ENCODE measurements at regions not wholly inside any gene's neighbourhood (a gene's known extent, or its start where the extent isn't known, plus 50 kb on each side); places are given as distances from the start of the nearest gene placed in this dataset.

- DNase-seq (ENCODE audit: low spot score) = no peak
- TF ChIP-seq, protein P1, sequence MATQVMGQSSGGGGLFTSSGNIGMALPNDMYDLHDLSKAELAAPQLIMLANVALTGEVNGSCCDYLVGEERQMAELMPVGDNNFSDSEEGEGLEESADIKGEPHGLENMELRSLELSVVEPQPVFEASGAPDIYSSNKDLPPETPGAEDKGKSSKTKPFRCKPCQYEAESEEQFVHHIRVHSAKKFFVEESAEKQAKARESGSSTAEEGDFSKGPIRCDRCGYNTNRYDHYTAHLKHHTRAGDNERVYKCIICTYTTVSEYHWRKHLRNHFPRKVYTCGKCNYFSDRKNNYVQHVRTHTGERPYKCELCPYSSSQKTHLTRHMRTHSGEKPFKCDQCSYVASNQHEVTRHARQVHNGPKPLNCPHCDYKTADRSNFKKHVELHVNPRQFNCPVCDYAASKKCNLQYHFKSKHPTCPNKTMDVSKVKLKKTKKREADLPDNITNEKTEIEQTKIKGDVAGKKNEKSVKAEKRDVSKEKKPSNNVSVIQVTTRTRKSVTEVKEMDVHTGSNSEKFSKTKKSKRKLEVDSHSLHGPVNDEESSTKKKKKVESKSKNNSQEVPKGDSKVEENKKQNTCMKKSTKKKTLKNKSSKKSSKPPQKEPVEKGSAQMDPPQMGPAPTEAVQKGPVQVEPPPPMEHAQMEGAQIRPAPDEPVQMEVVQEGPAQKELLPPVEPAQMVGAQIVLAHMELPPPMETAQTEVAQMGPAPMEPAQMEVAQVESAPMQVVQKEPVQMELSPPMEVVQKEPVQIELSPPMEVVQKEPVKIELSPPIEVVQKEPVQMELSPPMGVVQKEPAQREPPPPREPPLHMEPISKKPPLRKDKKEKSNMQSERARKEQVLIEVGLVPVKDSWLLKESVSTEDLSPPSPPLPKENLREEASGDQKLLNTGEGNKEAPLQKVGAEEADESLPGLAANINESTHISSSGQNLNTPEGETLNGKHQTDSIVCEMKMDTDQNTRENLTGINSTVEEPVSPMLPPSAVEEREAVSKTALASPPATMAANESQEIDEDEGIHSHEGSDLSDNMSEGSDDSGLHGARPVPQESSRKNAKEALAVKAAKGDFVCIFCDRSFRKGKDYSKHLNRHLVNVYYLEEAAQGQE (IDR thresholded peaks at IDR 0.05; ENCODE audit: unreplicated experiment) = no peak
- TF ChIP-seq POLR2AphosphoS5 (IDR thresholded peaks at IDR 0.05; ENCODE audit: low read depth) = no peak
- no peak for TF ChIP-seq ZNF114 (CRISPR knock-in tag; IDR thresholded peaks at IDR 0.05)
- TF ChIP-seq CREB1 (CRISPR knock-in tag; IDR thresholded peaks at IDR 0.05; ENCODE audit: low read depth) = no peak
- no peak for TF ChIP-seq STAT1 (IDR thresholded peaks at IDR 0.05; ENCODE audit: unreplicated experiment)
- TF ChIP-seq, protein P2, sequence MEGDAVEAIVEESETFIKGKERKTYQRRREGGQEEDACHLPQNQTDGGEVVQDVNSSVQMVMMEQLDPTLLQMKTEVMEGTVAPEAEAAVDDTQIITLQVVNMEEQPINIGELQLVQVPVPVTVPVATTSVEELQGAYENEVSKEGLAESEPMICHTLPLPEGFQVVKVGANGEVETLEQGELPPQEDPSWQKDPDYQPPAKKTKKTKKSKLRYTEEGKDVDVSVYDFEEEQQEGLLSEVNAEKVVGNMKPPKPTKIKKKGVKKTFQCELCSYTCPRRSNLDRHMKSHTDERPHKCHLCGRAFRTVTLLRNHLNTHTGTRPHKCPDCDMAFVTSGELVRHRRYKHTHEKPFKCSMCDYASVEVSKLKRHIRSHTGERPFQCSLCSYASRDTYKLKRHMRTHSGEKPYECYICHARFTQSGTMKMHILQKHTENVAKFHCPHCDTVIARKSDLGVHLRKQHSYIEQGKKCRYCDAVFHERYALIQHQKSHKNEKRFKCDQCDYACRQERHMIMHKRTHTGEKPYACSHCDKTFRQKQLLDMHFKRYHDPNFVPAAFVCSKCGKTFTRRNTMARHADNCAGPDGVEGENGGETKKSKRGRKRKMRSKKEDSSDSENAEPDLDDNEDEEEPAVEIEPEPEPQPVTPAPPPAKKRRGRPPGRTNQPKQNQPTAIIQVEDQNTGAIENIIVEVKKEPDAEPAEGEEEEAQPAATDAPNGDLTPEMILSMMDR (conservative IDR thresholded peaks at IDR 0.05; ENCODE audit: low read depth in 2 of 2) = no peak
- TF ChIP-seq, protein P3, sequence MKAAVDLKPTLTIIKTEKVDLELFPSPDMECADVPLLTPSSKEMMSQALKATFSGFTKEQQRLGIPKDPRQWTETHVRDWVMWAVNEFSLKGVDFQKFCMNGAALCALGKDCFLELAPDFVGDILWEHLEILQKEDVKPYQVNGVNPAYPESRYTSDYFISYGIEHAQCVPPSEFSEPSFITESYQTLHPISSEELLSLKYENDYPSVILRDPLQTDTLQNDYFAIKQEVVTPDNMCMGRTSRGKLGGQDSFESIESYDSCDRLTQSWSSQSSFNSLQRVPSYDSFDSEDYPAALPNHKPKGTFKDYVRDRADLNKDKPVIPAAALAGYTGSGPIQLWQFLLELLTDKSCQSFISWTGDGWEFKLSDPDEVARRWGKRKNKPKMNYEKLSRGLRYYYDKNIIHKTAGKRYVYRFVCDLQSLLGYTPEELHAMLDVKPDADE (IDR thresholded peaks at IDR 0.05) = no peak
- TF ChIP-seq ZNF331 (CRISPR knock-in tag; IDR thresholded peaks at IDR 0.05; ENCODE audit: low read depth) = no peak
- no peak for TF ChIP-seq JUNB (IDR thresholded peaks at IDR 0.05; ENCODE audit: unreplicated experiment)
- TF ChIP-seq ZNF462 (CRISPR knock-in tag; IDR thresholded peaks at IDR 0.05) = no peak
- no peak for TF ChIP-seq NANOG (IDR thresholded peaks at IDR 0.05; ENCODE audit: borderline replicate concordance)
- no peak for TF ChIP-seq EZH2 (IDR thresholded peaks at IDR 0.05; ENCODE audit: low read depth, unreplicated experiment)
- TF ChIP-seq EZH2phosphoT487 (IDR thresholded peaks at IDR 0.05; ENCODE audit: unreplicated experiment) = no peak
- ATAC-seq = no peak
- Histone ChIP-seq H4K20me1 (replicated peaks; ENCODE audit: insufficient read depth) (no peaks in the 10 kb centered on the region), H3F3A (replicated peaks; ENCODE audit: low read depth) (no peaks in the 10 kb centered on the region), H3K4me1 (ENCODE audit: insufficient read depth) (no peaks in the 10 kb centered on the region), H3K9me2 (ENCODE audit: insufficient read depth) (no peaks in the 10 kb centered on the region), H3K79me2 (replicated peaks; ENCODE audit: insufficient read depth) (no peaks in the 10 kb centered on the region), H3K36me3 (ENCODE audit: insufficient read depth) (no peaks in the 10 kb centered on the region), H3K4me3 (no peak overlapping the region), H3K27me3 (ENCODE audit: insufficient read depth) (no peaks in the 10 kb centered on the region), H3K4me2 (no peak overlapping the region), H3K27ac (ENCODE audit: low read depth) (no peak overlapping the region), H2AFZ (no peak overlapping the region)
- no peak overlapping the region for H3K4me3 Mint-ChIP-seq
- H3K36me3 Mint-ChIP-seq (ENCODE audit: low read depth) = no peaks in the 10 kb centered on the region; the same call in 2 of the 3 replicates
- H3K27ac Mint-ChIP-seq = no peak overlapping the region
- peaks cover 2% of the 10 kb centered on the region for H3K27me3 Mint-ChIP-seq (ENCODE audit: insufficient read depth, low read depth, poor library complexity)
- peaks cover 9% of the 10 kb centered on the region for H3K9me3 Mint-ChIP-seq
- H3K4me1 Mint-ChIP-seq = no peaks in the 10 kb centered on the region; the same call in 2 of the 3 replicates
These were observed 742.9 kb upstream of the PCDH20 start for GRCh38 chr13:62158520-62158919.

Measured in GM23338 (cell line).